Right cardiac atrium (tissue), 5 donors: ENCODE measurements at regions not wholly inside any gene's neighbourhood (a gene's known extent, or its start where the extent isn't known, plus 50 kb on each side); places are given as distances from the start of the nearest gene placed in this dataset.

Source experiments
- ATAC-seq, 2 donors: fragments of 200-7000 bp; cut with Tn5 transposase; one replicate each; pipeline versions ENCODE4 v1.8.0 to v1.9.1; 2020; ENCODE audit warnings: moderate library complexity in 2 of 2, mild to moderate bottlenecking in 1 of 2
- DNase-seq, 3 donors: peaks; one replicate each; pipeline ENCODE4 v3.0.0-alpha.2; 2020
- H3K27ac ChIP-seq: one replicate; pipeline ENCODE4 v1.5.1; 2013; ENCODE audit warnings: mild to moderate bottlenecking, low read length, control low read depth, moderate library complexity
- H3K27me3 ChIP-seq: one replicate; pipeline ENCODE4 v1.6.1; 2013; ENCODE audit not compliant: control insufficient read depth, insufficient read depth
- H3K4me1 ChIP-seq: one replicate; pipeline ENCODE4 v1.6.1; 2013; ENCODE audit warnings: low read length; ENCODE audit not compliant: control insufficient read depth, insufficient read depth
- H3K4me3 ChIP-seq: one replicate; pipeline ENCODE4 v1.5.1; 2013; ENCODE audit warnings: low read length, control low read depth
- H3K9me3 ChIP-seq: one replicate; pipeline ENCODE4 v1.6.1; 2013; ENCODE audit warnings: low read length; ENCODE audit not compliant: control insufficient read depth
- WGBS: extraction: QIAGEN DNeasy Blood & Tissue Kit; methylation state at CpG from one replicate; pipeline ENCODE4 v1.1.7; 2013; 5-methylcytosine and 5-hydroxymethylcytosine counted together
- intact Hi-C, 4 donors: fragments of 100-400 bp; cut with DNase I; formaldehyde crosslinking; loops; one replicate each; pipeline versions ENCODE4 v1.11.0 to v1.14.0; 2022 to 2023
- donor health status: healthy with polysubstance abuse.
- donor health status: DM: no; HTN: yes; CAD: no.
- donor health status: DM: no; HTN: no; CAD: no.
- donor health status: DM: no; HTN: yes; CAD: no; lungs with severe emphysema.
- donor health status: DM: yes; HTN: yes; CAD: no.

DNA sequence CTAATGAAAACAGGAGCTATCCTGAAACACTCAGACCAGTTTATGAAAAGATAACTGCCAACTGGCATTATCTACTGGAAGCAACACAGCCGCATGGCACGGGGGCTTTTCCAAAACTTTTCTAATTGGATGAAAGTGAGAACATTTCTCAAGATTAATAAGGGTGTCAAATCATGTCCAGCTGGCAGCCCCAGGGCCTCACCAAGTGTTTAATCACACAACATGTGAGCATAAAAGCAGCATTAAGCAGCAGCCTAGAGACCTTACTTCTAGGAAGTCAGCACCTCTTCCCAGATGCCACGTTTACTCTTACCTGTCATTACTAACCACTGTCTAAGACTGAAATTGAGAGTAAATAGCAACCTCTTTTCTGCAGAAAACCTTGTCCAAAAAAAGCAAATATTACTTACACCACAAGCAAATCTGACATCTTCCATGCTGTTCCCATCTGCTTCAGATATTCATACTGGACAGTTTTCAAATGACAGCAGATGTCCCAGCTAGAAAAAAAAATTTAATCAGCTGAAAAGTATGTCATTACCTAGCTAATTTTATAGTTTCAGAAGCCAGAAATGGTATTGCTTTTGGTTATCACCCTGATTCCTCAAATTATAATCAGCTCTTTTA is 341.5 kb upstream of the ZP4 start:
- no peaks in the 10 kb centered on the region for H3K9me3 ChIP-seq
- ATAC-seq (no peak), DNase-seq (no peak)
- WGBS = 34% methylated on average over 3 of the region's 3 CpGs
- intact Hi-C loops = no loop called here
- H3K4me1 ChIP-seq = no peaks in the 10 kb centered on the region
- H3K27ac ChIP-seq = no peak overlapping the region
- H3K4me3 ChIP-seq = no peak overlapping the region
- H3K27me3 ChIP-seq = no peaks in the 10 kb centered on the region

DNA sequence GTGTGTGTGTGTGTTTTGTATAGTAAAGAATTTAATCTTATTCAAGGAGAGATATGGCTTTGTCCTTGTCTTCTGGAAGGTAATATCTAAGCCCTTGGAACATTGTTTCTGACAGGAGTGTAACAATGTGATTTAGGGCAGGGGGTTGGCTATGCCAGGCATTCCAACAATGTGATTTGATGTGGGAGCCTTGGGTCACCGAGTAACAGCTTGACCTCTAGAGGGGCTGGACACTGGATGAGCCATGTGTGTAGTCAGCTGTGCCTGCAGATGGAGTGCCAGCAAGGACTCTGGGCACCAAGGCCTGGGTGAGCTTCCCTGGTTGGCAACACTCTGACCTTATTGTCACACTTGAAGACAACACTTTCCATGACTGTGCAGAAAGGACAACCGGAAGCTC is 336.1 kb upstream of the ZP4 start:
- Histone ChIP-seq H3K27ac (no peak overlapping the region), H3K4me1 (no peaks in the 10 kb centered on the region), H3K9me3 (no peaks in the 10 kb centered on the region), H3K4me3 (no peak overlapping the region), H3K27me3 (no peaks in the 10 kb centered on the region)
- intact Hi-C loops = no loop called here
- DNase-seq (no peak), ATAC-seq (no peak)
- WGBS = 63% methylated on average over 2 of the region's 2 CpGs

DNA sequence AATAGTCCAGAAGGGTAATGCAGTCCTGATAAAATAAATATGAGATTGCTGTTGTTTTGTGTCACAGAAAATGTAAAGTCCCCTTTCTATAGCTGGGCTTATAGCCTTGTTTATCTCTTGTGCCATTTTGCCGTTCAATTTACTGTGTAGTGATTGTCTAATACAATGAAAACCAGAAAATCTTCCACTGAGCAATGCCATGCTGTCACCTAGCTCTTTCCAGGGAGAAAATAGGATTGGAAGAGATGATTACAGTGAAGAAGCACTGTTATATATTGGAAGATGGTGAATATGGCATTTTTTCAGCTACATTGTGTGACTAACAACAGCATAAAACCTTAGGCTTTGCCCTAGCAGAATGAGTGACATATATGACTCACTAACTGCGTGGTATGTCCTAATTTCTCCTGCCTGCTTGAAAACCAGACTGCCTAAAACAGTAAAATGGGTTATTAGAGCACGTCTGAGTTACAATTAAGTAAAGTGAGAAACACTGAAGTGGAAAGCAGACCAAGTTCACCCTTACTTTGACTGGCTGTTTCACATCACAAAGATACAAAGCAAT is 332.4 kb upstream of the ZP4 start:
- Histone ChIP-seq H3K27ac (no peak overlapping the region), H3K4me1 (no peaks in the 10 kb centered on the region), H3K9me3 (no peaks in the 10 kb centered on the region), H3K4me3 (no peak overlapping the region), H3K27me3 (no peaks in the 10 kb centered on the region)
- WGBS = 71% methylated on average over 3 of the region's 3 CpGs
- ATAC-seq (no peak), DNase-seq (no peak)
- intact Hi-C loops = no loop called here

- H3K27ac ChIP-seq = no peak overlapping the region
- ATAC-seq (no peak), DNase-seq (no peak)
- no peaks in the 10 kb centered on the region for H3K27me3 ChIP-seq
- H3K4me3 ChIP-seq = no peak overlapping the region
- H3K9me3 ChIP-seq = no peaks in the 10 kb centered on the region
- intact Hi-C loops = no loop called here
- WGBS = 78% methylated on average over 4 of the region's 4 CpGs
- no peaks in the 10 kb centered on the region for H3K4me1 ChIP-seq
These were observed 331.0 kb upstream of the ZP4 start for GRCh38 chr1:238221738-238222137.

- intact Hi-C loops = no loop called here
These were observed 323.7 kb upstream of the ZP4 start for GRCh38 chr1:238214449-238214848.

GRCh38 chr1:238205045-238205662 is 314.4 kb upstream of the ZP4 start:
- no peaks in the 10 kb centered on the region for H3K27me3 ChIP-seq
- ATAC-seq (no peak), DNase-seq (no peak)
- H3K27ac ChIP-seq = no peak overlapping the region
- WGBS = 57% methylated on average over 2 of the region's 2 CpGs
- H3K4me1 ChIP-seq = no peaks in the 10 kb centered on the region
- intact Hi-C loops = no loop called here
- H3K9me3 ChIP-seq = no peaks in the 10 kb centered on the region
- no peak overlapping the region for H3K4me3 ChIP-seq

More at GRCh38 chr1:238214449-238214848, 323.7 kb upstream of the ZP4 start:
- H3K4me3 ChIP-seq = no peak overlapping the region
- H3K27me3 ChIP-seq = no peaks in the 10 kb centered on the region
- H3K27ac ChIP-seq = no peak overlapping the region
- H3K9me3 ChIP-seq = no peaks in the 10 kb centered on the region
- H3K4me1 ChIP-seq = no peaks in the 10 kb centered on the region
- 40% methylated on average over 2 of the region's 2 CpGs for WGBS
- ATAC-seq = no peak
- DNase-seq = no peak

DNA sequence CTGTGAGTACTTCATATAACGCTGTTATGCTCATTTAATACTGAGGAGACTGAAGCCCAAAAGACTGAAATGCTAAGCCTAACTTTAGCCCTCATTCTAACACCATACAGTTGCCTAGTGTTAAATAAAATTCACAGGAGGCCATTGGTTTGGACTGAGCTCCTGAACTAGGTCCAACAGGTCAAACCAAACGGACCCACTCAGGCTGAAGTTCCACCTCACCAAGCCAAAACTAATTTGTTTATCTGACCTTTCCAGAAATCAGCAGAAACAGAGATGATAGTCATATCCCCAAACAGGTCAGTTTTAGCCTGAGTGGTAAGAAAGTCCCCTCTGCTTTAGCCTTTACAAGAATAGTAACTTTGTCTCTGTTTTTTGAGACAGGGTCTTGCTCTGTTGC is 311.3 kb upstream of the ZP4 start:
- WGBS = 56% methylated on average over 2 of the region's 2 CpGs
- DNase-seq (no peak), ATAC-seq (no peak)
- Histone ChIP-seq H3K27ac (no peak overlapping the region), H3K4me1 (no peaks in the 10 kb centered on the region), H3K9me3 (no peaks in the 10 kb centered on the region), H3K27me3 (no peaks in the 10 kb centered on the region), H3K4me3 (no peak overlapping the region)
- intact Hi-C loops = no loop called here

- intact Hi-C loops = no loop called here
- H3K27ac ChIP-seq = no peak overlapping the region
- DNase-seq (no peak), ATAC-seq (no peak)
- H3K4me3 ChIP-seq = no peak overlapping the region
- WGBS = 57% methylated on average over 1 of the region's 1 CpG
- no peaks in the 10 kb centered on the region for H3K9me3 ChIP-seq
- no peaks in the 10 kb centered on the region for H3K4me1 ChIP-seq
- no peaks in the 10 kb centered on the region for H3K27me3 ChIP-seq
These were observed 308.6 kb upstream of the ZP4 start for GRCh38 chr1:238199325-238199724.

DNA sequence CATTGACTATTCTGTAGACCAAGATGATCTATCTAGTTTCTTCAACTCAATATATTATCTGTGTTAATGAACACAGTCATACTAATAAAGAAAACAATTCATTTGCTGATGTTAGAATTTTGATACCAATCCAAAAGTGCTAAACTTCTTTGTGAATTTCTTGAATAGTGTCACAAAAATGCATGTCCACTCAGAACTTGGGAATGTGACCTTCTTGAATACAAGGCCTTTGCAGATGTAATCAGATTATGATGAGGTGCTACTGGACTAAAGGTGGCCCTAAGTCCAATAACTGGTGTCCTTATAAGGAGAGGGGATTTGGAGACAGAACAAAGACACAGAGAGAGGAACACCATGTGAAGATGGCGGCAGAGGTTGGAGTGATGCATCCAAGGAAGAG is 305.8 kb upstream of the ZP4 start:
- Histone ChIP-seq H3K4me1 (no peaks in the 10 kb centered on the region), H3K4me3 (no peak overlapping the region), H3K27me3 (no peaks in the 10 kb centered on the region), H3K27ac (no peak overlapping the region), H3K9me3 (no peaks in the 10 kb centered on the region)
- ATAC-seq (no peak), DNase-seq (no peak)
- intact Hi-C loops = no loop called here
- WGBS = 93% methylated on average over 1 of the region's 1 CpG

GRCh38 chr1:238191170-238191569 is 300.4 kb upstream of the ZP4 start:
- intact Hi-C loops = no loop called here
- no peaks in the 10 kb centered on the region for H3K27me3 ChIP-seq
- H3K4me3 ChIP-seq = no peak overlapping the region
- no peak overlapping the region for H3K27ac ChIP-seq
- H3K9me3 ChIP-seq = no peaks in the 10 kb centered on the region
- no peaks in the 10 kb centered on the region for H3K4me1 ChIP-seq
- WGBS = 71% methylated on average over 1 of the region's 1 CpG
- DNase-seq (no peak), ATAC-seq (no peak)

DNA sequence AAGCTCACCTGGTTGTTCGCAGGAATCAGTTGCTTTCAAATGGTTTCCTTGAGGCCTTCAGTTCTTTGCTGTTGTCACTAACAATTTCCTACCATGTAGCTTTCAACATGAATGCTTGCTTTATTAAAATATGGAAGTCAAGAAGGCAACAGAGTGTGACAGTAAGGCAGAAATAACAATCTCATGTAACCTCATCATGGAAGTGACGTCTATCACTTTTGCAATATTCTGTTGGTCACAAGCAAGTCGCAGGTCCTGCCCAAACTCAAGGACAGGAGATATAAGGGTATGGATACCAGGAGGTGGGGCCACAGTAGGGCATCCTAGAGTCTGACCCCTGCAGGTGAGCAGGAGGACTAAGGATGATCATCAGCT is 296.8 kb upstream of the ZP4 start:
- 90% methylated on average over 3 of the region's 3 CpGs for WGBS
- Histone ChIP-seq H3K4me3 (no peak overlapping the region), H3K9me3 (no peaks in the 10 kb centered on the region), H3K27me3 (no peaks in the 10 kb centered on the region), H3K27ac (no peak overlapping the region), H3K4me1 (no peaks in the 10 kb centered on the region)
- DNase-seq (no peak), ATAC-seq (no peak)
- intact Hi-C loops = no loop called here
